GM13976 (cell line): ENCODE measurements at regions not wholly inside any gene's neighbourhood (a gene's known extent, or its start where the extent isn't known, plus 50 kb on each side); places are given as distances from the start of the nearest gene placed in this dataset.

Source experiments
- DNase-seq: peaks from one replicate; pipeline ENCODE4 v3.0.0; 2012; ENCODE audit warnings: low spot score
- in situ Hi-C: fragments of 300-500 bp; cut with MboI; formaldehyde crosslinking; loops from one replicate; pipeline ENCODE4 v1.12.0; 2022; ENCODE audit warnings: low sequenced_read_pairs, mixed read lengths, inconsistent platforms; ENCODE audit not compliant: unreplicated experiment
- TF ChIP-seq, protein P1 (sequence below): IDR thresholded peaks from 2 replicates; pipeline ENCODE4 v1.5.1; 2012; ENCODE audit warnings: borderline replicate concordance, mild to moderate bottlenecking; ENCODE audit not compliant: insufficient read depth; ENCODE audit errors: extremely low read depth, missing control alignments, control extremely low read depth

DNA sequence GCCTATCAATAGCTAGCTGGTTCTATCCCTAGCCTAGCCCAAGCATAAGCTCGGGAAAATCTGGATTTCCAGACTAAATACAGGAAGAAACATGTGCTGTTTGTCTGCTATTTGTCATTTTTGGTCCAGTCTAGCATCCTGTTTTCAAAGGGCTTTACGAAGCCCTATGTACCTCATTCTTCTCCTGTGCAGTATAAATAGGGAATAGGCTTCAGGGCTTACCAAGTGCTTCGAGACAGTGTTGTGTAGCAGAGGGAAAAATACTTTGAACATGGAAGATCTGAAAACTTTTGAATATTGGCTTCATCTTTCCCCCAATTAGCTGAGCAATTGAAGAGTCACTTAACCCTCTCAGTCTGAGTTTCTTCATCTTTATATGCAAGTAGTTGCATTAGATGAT is 679.8 kb downstream of the TDRD15 start:
- in situ Hi-C loops: no loop called here
- DNase-seq: no peak
- TF ChIP-seq, protein P1, sequence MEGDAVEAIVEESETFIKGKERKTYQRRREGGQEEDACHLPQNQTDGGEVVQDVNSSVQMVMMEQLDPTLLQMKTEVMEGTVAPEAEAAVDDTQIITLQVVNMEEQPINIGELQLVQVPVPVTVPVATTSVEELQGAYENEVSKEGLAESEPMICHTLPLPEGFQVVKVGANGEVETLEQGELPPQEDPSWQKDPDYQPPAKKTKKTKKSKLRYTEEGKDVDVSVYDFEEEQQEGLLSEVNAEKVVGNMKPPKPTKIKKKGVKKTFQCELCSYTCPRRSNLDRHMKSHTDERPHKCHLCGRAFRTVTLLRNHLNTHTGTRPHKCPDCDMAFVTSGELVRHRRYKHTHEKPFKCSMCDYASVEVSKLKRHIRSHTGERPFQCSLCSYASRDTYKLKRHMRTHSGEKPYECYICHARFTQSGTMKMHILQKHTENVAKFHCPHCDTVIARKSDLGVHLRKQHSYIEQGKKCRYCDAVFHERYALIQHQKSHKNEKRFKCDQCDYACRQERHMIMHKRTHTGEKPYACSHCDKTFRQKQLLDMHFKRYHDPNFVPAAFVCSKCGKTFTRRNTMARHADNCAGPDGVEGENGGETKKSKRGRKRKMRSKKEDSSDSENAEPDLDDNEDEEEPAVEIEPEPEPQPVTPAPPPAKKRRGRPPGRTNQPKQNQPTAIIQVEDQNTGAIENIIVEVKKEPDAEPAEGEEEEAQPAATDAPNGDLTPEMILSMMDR: no peak

DNA sequence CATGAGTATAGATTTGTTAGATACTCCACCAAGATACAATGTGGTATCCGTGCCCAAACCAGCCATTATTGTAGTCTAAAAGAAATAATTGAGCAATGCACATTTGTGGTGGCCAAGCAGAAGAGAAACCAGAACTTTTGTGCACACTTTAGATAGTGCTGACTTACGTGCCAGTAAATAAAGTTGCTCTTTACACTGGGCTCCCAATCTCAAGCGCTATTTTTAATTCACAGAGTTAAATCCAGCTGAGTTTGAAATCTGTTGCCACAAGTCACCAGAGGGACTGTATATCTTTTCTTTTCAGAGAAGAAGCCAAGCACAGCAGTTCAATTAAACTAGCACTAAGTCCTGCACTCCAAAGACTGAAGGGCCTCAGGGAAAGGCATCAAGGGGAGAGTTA is 680.4 kb downstream of the TDRD15 start:
- in situ Hi-C loops: no loop called here
- no peak for DNase-seq
- TF ChIP-seq, protein P1: no peak

DNA sequence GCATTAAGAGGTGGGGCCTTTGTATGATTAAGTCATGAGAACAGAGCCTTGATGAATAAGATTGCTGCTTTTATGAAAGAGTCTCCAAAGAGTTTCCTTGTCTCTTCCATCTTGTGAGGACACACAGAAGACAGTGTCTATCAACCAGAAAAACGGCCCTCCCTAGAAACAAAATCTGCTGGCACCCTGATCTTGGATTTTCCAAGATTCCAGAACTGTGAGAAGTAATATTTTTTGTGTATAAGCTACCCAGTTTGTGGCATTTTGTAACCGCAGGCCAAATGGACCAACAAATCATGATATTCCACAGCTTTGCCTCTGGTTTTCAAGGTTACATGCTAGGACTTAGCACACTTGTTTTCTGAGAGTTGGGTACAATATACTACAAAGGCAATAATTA is 687.8 kb downstream of the TDRD15 start:
- TF ChIP-seq, protein P1: no peak
- no peak for DNase-seq
- in situ Hi-C loops: no loop called here

DNA sequence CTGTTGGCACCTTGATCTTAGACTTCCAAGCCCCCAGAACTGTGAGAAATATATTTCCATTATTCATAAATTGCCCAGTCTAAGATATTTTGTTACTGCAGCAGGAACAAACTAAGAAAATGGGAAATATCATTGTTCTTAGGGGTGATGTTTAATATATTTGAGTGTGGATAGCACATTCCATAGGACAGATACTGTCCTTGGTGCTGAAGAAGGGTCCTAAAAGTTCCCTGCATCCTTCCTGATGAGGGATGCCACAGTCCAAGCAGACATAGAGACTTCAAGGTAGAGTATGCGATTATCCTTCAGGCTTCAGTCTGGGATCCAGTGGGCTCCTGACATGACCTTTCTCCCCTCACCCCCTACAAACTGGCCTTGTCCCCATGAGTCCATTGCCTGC is 689.0 kb downstream of the TDRD15 start:
- DNase-seq: no peak
- in situ Hi-C loops: no loop called here
- TF ChIP-seq, protein P1: no peak

DNA sequence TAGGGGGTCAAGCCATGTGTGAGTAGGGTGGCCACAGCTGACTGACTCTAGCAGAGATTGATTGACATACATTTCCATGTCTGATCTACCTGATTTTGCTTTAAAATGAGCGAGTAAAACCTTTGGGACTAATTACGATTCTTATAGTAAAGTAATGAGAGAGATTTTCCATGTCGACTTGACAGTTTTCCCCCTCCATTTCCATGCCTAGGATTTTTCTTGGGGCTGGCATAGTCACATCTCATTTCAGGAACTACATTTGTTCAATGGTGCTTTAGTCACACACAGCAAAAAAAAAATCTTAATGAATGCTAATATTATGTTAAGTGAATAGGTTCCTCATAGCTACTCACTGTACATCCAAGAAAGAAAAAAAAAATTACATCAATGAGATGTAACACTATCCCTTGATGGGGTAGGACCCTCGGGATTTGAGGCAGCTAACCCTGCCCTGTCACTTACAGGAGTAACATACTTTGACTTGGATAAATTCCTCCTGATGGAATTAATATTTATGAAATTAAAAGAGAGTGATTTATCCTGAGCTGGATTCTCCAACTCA is 690.9 kb downstream of the TDRD15 start:
- no peak for DNase-seq
- TF ChIP-seq, protein P1: no peak
- in situ Hi-C loops: no loop called here

DNA sequence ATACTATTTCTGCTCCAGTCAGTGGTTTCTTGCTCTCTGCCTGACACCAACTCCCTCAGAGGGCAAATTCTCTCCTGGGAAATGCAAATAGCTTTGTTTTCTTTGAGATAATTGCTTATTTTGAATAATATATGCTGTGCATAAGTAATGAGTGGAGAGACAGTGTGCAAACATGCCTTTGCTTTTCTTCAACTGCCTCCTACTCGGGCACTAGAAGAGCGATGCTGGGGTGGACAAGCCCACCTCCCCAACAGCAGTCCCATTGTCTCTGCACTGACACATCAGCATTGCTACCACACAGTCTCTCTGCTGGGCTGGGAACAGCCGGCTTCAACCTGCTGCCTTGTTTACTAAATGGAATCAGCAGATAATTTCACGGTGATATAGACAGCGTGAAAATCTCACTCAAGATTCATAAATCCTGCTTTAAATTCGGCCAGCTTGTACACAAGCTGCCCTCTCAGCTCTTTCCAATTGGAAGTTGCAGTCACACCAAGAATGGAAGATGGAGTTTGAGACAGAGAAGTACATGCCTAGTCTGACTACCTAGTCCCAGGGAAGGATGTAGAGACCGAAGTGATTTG is 694.5 kb downstream of the TDRD15 start:
- TF ChIP-seq, protein P1: no peak
- in situ Hi-C loops: no loop called here
- no peak for DNase-seq

DNA sequence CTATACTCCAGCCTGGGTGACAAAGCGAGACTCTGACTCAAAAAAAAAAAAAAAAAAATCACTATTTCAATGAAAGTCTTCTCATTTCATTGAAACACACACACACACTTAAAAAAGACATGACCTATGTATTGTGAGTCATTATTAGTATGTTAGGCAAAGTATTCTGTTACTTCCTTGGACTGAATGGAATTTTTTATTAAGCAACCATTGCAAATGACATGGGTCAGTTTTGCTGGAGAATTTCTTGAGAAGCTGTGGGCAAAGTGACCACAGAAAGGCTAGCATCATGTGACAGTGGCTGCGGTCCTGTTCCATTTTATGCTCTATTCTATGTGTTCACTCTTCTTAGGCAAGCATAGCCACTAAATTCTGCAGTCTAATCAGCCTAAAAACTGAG is 695.7 kb downstream of the TDRD15 start:
- in situ Hi-C loops: no loop called here
- no peak for DNase-seq
- TF ChIP-seq, protein P1: no peak
